BJ (cell line): ENCODE measurements at regions not wholly inside any gene's neighbourhood (a gene's known extent, or its start where the extent isn't known, plus 50 kb on each side); places are given as distances from the start of the nearest gene placed in this dataset.

Experiments used
- CTCF ChIA-PET: fragments of 350-600 bp; formaldehyde crosslinking; extraction: SDS; loops from one replicate; lab custom pipeline; 2021; ENCODE audit warnings: antibody characterized with exemption, inconsistent platforms; lab: Yijun Ruan, JAX
- POLR2A ChIA-PET: fragments of 300-600 bp; sonication (Branson Sonifier 250); formaldehyde crosslinking; extraction: SDS; loops from one replicate; lab custom pipeline; 2021; ENCODE audit warnings: antibody characterized with exemption; lab: Charles Lee
- DNase-seq: peaks from one replicate; pipeline ENCODE4 v3.0.0-alpha.2; 2011; ENCODE audit warnings: low read depth
- H3K27me3 ChIP-seq: 2 replicates; pipeline ENCODE4 v1.6.0; 2011; ENCODE audit warnings: low read length; ENCODE audit not compliant: control insufficient read depth, insufficient read depth
- H3K36me3 ChIP-seq: 2 replicates; pipeline ENCODE4 v1.5.1; 2011; ENCODE audit warnings: low read length; ENCODE audit not compliant: control insufficient read depth, insufficient read depth
- H3K4me3 ChIP-seq: 2 replicates; pipeline ENCODE4 v1.5.1; 2011; ENCODE audit warnings: low read depth, mild to moderate bottlenecking, control low read depth, low read length
- TF ChIP-seq, protein P1 (sequence below): IDR thresholded peaks from 2 replicates; pipeline ENCODE4 v1.5.1; 2011; ENCODE audit warnings: low read depth, mild to moderate bottlenecking, control low read depth, inconsistent platforms, low read length, moderate library complexity; ENCODE audit not compliant: insufficient read depth

DNA sequence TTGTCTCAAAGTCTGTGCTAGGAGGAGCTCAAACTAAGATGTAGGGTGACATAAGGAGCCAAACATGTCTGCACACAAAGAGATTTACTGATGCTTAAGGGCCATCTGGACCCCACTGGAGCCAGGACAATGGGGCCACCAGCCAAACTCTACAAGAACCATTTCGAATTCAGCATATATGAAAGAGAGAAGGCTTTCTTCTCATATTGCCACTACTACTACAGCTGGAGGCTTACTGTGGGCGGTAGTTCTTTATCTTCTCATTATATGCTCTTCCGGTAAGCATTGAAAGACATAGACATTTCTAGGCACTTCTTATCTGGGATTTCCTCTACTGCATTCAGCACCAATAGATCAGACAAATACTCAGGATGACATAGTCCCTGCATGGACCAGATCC lies 404.4 kb upstream of the PROK2 start:
- ChIA-PET POLR2A (no interaction called here), CTCF (no interaction called here)
- no peak overlapping the region for H3K4me3 ChIP-seq
- H3K36me3 ChIP-seq = no peaks in the 10 kb centered on the region
- DNase-seq = no peak
- no peaks in the 10 kb centered on the region for H3K27me3 ChIP-seq
- TF ChIP-seq, protein P1, sequence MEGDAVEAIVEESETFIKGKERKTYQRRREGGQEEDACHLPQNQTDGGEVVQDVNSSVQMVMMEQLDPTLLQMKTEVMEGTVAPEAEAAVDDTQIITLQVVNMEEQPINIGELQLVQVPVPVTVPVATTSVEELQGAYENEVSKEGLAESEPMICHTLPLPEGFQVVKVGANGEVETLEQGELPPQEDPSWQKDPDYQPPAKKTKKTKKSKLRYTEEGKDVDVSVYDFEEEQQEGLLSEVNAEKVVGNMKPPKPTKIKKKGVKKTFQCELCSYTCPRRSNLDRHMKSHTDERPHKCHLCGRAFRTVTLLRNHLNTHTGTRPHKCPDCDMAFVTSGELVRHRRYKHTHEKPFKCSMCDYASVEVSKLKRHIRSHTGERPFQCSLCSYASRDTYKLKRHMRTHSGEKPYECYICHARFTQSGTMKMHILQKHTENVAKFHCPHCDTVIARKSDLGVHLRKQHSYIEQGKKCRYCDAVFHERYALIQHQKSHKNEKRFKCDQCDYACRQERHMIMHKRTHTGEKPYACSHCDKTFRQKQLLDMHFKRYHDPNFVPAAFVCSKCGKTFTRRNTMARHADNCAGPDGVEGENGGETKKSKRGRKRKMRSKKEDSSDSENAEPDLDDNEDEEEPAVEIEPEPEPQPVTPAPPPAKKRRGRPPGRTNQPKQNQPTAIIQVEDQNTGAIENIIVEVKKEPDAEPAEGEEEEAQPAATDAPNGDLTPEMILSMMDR = no peak

DNA sequence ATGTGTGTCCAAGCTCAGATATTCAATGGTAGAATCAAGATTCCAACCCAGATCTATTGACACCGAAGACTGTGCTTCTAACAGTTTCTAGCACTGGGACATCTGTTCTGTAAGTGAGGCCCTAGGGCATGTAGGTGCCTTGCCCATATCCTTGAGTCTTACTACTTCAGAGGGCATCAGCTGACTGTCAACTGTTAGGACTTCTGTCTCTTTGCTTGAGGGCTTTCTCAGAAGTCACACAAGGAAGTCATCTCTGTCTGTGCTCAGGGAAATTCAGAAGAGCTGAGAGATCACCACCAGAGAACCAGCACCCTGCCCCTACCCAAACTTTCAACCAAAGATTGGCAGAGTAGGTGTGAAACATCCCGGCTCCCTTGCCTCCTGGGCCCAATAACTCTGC lies 403.6 kb upstream of the PROK2 start:
- ChIA-PET POLR2A (no interaction called here), CTCF (interaction anchor here (1.6 kb wide), 1 partner anchor 26 kb away, joined by 4 read pairs; no protein-coding TSS in a partner anchor)
- no peaks in the 10 kb centered on the region for H3K27me3 ChIP-seq
- DNase-seq = no peak
- TF ChIP-seq, protein P1 = no peak
- H3K36me3 ChIP-seq = no peaks in the 10 kb centered on the region
- no peak overlapping the region for H3K4me3 ChIP-seq

DNA sequence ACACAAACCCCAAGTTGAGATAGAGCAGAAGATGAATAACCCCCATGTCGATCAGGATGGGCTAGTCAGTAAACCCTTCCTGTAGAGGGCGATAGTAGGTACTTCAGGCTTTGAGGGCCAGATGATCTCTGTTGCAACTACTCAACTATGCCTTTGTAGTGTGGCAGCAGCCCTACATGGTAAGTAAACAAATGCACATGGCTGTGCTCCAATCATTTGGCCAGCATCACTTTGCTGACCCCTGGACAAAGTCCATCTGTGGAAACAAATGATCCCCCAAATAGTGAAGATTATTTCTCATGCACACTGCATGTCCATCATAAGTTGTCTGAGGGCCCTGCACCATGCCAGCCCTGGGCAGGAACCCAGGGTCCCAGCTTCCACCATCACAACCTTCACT lies 402.2 kb upstream of the PROK2 start:
- DNase-seq = no peak
- Histone ChIP-seq H3K4me3 (no peak overlapping the region), H3K36me3 (no peaks in the 10 kb centered on the region), H3K27me3 (0 out of 2 replicates have a peak, but pooled peaks cover 2% of the 10 kb centered on the region)
- ChIA-PET CTCF (interaction anchor here (1.6 kb wide), 1 partner anchor 27 kb away, joined by 4 read pairs; no protein-coding TSS in a partner anchor), POLR2A (no interaction called here)
- TF ChIP-seq, protein P1 = no peak

DNA sequence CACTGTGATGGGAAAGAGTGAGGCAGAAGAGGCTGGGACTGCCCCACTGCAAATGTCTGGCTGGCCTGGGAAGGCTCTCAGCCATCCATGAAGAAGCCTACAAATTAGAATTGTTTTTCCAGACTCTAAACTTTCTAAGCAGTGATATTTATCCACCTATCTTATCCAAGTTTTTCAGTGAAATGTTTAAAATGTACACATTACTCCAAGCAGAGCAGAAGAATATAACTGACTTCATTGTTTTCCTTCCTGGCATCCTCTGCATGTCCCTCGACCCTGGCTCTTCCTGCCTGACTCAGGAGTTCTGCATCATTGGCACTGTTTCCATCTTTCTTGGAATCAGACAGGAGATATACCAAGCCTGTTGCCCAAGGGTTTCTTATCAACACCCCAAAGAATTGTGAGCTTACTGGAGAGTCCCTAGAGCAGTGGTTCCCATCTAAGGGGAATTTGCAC lies 401.5 kb upstream of the PROK2 start:
- POLR2A ChIA-PET = no interaction called here
- H3K4me3 ChIP-seq = no peak overlapping the region
- no peaks in the 10 kb centered on the region for H3K36me3 ChIP-seq
- peaks cover 2% of the 10 kb centered on the region; the same call in 1 of the 2 replicates for H3K27me3 ChIP-seq
- DNase-seq = no peak
- TF ChIP-seq, protein P1 = no peak
- CTCF ChIA-PET = no interaction called here

DNA sequence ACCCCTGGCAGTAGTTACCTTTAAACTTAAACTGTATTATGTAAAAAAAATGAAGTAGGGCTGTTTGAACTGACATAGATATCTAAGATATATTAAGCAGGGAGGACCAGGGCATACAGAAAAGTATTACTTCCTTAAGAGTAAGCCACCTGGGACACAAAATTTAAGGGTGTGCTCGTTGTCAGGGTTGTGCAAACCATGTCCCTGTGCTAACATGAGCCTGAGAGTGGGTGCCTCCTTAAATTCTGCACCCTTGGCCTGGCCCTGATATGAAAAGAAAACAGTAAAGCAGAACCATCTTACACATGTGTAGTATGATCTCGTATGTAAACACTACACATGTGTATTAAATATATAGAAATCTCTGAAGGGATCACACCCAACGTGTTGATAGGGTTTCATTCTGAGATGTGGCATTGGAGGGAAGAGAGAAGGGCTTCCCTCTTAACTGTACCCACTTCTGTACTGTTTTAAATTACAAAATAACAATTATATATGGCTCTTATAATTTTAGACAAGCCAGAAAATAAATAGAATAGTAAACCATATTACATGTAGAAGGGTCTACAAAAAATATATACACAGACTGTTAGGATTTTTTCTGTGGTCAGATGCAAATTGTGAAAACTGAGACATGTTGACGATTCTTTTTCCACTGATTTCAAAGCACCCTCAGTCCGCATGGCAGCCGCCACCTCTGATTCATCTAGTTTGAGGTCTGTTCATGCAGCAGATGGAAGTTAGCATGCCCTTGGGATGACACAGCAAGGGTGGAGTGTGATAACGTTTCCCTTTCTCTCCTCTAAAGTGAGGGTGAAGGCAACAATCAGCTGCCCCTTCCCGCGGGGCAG lies 400.8 kb upstream of the PROK2 start:
- Histone ChIP-seq H3K36me3 (no peaks in the 10 kb centered on the region), H3K27me3 (peaks cover 3% of the 10 kb centered on the region; the same call in 1 of the 2 replicates), H3K4me3 (no peak overlapping the region)
- TF ChIP-seq, protein P1 = no peak
- ChIA-PET POLR2A (no interaction called here), CTCF (no interaction called here)
- peak; percentile 26 for DNase-seq
